GM18873 (cell line): ENCODE measurements at regions not wholly inside any gene's neighbourhood (a gene's known extent, or its start where the extent isn't known, plus 50 kb on each side); places are given as distances from the start of the nearest gene placed in this dataset.
"Not testable (repeated sequence)": the region's sequence is repeated elsewhere in the genome, so short reads cannot be mapped to it uniquely, and the experiment has no call there.

Experiments
- ATAC-seq: cut with Tn5 transposase; IDR thresholded peaks from one replicate; pipeline ENCODE4 v1.9.1; 2021; ENCODE audit warnings: mild to moderate bottlenecking, moderate library complexity, moderate number of reproducible peaks; ENCODE audit not compliant: unreplicated experiment, low FRiP score

DNA sequence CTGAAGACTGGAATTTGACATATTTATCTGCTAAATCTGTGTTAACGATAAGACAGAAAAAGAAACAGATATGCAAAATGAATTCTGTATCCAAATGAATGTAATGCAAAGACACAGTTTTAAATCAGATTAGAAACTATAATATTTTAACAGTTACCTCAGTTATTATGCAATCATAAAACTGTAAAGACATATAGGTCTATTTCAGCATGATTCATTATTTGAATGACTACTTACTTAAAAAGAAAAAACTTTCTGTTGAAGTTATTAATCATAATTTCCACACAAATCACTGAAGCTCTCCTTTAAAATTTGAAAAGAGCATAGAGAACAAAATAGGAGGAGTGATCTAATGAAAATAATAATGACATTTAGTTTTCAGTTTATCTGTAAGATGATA is 742.6 kb downstream of the FSCB start:
- ATAC-seq: no peak

DNA sequence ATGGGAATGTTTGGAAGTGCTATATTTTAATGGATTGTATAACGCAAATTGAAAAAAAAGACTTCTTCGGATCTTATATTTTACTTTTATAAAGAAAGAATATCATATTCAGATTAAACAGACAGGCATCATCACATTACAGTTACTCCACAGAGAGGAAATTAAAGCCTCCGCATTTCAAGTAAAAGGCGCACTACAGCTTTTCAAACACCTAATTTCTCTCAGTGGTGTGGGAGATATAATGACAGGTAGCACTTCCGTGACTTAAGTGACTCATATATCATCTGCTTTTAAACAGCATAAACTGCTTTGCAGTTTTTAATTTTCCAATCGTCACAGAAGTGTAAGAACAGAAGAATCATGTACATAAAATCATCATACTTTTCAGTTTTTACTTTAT is 751.4 kb downstream of the FSCB start:
- no peak for ATAC-seq

DNA sequence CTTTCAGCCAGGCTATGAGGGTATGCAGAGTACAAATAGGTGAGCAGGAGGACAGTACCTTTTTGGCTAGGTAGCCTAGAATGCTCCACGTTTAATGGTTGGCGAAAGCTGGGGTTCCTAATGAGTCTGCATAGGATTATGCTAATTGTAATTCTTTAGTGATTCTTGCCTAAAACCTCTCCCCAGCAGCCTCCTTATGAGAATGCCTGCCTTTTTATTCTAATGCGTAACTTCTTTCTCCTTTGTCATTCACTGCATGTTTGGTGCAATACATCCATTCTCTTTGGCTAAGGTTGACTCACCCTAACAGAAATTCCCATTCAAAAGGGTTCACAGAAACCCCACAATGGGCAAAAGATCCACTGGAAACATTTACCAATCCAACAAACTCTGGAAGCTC is 752.2 kb downstream of the FSCB start:
- ATAC-seq: no peak

DNA sequence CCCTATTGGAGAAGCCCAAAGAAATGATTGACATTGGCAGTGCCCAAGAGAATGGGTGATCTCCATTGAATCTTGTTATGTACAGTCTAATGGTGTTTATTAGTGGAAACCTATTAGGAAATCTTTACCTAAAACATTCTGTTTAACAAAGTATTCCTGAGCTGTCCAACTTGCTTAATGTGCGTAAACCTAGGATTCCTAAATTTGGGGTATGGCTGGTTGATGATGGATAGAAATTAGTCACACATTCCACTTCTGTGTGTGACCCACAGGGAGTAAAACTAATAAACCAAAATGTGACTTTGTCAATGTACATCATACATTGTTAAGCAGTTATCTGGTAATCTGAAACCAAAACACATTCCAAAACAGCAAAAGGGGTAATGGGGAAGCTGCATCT is 761.3 kb downstream of the FSCB start:
- no peak for ATAC-seq

DNA sequence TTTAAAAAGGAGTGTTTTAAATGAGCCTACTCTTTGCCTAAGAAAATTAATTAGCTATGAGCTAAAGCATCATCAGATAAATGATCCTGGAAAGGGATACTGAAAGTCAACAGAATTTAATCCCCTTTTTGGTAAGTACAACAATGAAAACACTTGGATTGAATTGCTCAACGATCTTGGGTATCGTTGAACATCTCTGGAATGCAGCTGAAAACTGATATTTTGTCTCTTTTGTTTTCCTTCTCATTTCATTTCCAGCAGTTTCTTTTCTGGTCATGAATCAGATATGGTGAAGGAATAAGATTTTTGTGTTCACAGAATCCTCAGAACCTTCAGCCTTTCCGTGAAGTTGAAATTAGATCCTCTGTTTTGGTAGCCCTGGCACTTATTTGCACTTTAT is 771.2 kb downstream of the FSCB start:
- no peak for ATAC-seq

DNA sequence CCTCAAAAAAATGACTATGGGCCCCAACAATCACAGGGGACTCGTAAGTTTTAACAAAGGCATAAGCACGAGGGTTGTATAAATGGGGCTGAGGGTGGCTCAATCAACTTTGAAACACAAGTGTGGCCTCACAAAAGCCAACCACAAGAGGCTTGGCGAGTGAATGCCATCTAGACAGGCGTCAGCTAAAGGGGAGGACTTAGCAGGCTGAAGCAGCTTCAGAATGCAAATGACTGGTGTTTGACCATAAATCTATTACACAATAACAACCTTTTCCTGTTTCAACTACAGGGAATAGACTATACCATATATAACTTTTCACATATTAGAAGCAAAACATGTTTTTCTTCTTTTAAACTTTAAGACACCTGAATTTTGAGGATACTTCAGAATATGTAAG is 777.9 kb downstream of the FSCB start:
- no peak for ATAC-seq

DNA sequence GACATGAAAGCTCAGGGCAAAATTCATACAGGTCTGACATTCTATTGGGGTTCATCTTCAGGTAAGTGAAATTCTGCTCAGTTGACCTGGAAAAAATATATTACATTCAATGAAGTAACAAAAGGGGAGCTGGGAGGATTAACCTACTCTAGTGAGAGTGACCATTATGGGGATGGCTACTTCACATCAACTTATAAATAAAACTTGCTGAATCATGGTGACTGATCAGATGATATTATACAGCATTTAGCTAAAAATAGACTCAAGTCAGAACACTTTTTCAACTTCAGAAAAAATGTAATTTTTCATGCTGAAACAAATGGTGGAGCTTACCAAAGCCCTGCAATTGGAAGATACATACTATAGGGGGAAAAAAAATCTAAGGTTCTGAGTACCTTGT is 800.2 kb downstream of the FSCB start:
- ATAC-seq: no peak

DNA sequence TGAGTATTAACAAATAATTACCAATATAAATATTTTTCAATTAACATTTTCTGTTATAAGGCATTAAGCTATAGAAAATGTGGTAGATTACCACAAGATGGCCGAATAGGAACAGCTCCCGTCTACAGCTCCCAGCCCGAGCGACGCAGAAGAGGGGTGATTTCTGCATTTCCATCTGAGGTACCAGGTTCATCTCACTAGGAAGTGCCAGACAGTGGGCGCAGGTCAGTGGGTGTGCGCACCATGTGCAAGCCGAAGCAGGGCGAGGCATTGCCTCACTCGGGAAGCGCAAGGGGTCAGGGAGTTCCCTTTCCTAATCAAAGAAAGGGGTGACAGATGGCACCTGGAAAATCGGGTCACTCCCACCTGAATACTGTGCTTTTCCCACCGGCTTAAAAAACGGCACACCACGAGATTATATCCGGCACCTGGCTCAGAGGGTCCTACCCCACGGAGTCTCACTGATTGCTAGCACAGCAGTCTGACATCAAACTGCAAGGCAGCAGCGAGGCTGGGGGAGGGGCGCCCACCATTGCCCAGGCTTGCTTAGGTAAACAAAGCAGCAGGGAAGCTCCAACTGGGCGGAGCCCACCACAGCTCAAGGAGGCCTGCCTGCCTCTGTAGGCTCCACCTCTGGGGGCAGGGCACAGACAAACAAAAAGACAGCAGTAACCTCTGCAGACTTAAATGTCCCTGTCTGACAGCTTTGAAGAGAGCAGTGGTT is 808.4 kb downstream of the FSCB start:
- ATAC-seq: not testable (repeated sequence)

DNA sequence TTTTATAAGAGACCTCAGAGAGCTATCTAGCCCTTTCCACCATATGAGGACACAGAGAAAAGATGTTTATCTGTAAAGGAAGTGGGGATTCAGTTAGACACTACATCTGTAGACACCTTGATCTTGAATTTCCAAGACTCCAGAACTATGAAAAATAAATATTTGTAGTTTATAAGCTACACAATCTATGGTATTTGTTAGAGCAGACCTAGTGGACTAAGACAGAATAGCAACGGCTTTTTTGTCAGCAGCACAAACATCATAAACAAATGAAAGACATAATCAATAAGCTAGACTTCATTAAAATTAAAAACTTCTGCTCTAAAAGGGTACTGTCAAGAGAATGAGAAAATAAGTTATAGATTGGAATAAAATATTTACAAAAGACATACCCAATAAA is 810.1 kb downstream of the FSCB start:
- ATAC-seq: no peak

DNA sequence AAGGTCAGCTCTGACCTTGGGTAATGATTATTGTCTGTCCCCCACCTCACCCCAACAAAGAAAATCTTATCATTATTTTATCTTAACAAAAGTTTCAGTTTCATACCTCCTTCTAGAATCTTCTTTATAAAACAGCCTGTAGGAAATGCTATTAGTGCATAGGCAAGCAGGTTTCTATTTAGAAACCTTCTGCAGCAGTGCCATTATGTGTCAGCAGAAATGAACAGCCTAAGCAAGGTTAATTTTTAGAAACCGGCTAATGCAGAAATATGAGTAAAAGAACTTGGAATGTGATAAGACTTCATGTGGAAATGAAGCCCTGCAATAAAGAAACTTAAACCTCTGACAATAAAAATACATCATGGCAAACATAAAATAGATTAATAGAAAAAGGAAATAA is 814.4 kb downstream of the FSCB start:
- ATAC-seq: no peak

DNA sequence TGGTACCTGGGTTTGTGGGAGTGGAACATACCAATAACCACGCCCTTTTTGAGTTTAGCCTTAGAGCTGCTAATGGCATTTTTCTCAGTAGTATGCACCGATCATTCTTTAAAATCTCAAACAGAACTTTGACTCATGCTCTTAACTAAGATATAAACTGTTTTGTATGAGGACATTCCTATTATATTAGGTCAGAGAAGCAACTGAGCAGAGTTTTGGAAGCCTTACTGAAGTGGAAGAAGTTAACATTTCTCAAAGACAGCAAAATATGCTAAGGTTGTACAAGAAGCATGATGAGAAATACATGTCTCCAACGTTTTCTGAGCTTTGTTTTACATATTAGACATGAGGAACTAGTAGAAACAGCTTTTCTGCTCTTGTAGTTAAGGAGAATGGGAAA is 819.2 kb downstream of the FSCB start:
- ATAC-seq: no peak

DNA sequence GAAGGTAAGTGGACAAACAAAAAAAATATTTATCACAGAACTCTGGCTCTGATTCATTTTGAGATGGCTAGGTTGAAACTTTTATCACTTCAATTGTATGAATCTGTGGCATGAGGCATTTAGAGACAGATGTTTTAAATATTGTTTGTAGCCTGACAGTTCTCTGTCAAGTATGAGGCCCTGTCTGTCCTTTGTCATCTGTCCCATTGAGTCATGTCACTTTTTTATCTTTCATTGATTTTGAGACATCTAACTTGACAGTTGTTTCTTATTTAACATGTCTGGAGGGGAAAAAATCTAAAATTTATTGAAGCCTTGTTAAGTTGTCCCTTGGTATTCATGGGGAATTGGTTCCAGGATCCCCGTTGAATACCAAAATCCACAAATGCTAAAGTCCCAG is 829.5 kb downstream of the FSCB start:
- no peak for ATAC-seq

DNA sequence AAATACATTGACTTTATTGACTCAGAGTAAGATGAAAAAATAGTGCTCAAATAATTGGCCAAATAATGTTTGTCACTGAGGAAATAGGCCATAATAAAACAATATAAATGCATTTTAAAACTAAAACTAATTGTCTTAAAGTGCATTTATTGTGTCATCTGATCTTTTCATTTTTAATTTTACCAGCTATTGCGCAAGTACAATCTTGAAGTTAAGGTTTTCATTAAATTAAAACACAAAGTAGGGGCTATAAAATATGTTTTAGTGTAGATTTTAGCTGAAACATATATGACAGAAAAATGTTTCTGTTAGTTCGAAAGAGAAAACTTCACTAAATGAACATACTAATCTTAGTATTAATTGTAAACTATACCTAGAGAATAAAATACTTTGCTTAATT is 832.8 kb downstream of the FSCB start:
- ATAC-seq: no peak

DNA sequence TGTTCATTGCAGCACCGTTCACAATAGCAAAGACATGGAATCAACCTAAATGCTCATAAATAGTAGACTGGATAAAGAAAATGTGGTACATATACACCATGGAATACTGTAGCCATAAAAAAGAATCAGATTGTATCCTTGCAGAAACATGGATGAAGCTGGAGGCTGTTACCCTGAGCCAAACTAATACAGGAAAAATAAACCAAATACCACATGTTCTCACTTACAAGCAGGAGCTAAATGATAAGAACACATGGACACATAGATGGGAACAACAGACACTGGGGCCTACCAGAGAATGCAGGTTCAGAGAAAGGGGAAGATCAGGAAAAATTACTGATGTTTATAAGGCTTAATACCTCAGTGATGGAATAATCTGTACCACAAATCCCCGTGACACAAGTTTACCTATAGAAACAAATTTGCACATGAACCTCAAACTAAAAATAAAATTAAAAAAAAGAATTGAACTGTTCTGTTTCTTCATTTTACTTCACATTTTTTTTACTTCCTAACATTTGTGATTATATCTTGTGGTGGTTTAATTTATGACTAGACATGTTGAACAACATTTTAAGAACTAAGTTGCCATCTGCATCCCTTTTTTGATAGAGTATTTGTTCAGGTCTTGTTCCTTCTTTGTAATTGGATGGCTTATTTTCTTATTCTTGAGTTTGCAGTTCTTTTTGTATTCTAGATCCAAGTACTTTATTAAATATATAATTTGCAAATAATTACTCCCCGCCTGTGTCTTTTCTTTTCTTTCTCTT is 835.2 kb downstream of the FSCB start:
- no peak for ATAC-seq

DNA sequence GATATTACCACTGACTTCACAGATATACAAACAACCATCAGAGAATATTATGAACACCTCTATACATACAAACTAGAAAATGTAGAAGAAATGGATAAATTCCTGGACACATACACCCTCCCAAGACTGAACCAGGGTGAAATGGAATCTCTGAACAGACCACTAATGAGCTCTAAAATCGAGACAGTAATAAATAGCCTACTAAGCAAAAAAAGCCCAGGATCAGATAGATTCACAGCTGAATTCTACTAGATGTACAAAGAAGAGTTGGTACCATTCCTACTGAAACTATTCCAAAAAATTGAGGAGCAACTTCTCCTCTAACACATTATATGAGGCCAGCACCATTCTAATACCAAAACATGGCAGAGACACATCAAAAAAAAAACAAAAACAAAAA is 837.7 kb downstream of the FSCB start:
- no peak for ATAC-seq

DNA sequence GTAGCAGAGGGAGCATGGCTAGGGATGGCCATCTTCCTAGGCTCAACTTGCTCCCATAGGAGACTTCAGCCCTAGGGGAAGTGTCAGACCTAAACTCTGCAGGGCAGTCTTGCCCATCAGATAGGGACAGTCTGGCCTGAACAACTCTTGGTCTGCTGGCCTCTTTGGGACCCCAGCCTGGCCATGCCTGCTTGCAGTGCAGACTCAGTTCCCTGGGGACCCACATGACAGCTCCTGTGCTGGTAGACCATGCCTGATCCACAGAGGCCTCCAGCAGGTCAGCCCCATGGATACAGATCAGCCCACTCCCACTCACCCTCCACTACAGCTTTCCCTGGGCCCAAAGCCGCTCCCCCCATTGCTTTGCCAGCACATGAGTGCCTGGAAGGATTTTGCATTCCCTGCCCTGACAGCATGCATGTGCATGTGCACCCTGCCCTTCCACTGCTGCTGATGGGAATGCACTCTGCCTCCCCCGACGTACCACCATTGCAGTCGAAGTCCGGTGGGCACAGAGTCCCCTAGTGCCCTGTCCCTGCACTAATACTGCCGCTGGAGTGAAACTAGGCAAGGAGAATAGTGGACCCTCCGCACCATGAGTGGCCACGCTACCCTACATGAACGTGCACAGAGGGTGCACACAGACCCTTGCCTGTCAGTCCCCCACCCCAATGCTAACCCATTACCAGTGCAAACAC is 841.4 kb downstream of the FSCB start:
- ATAC-seq: no peak

DNA sequence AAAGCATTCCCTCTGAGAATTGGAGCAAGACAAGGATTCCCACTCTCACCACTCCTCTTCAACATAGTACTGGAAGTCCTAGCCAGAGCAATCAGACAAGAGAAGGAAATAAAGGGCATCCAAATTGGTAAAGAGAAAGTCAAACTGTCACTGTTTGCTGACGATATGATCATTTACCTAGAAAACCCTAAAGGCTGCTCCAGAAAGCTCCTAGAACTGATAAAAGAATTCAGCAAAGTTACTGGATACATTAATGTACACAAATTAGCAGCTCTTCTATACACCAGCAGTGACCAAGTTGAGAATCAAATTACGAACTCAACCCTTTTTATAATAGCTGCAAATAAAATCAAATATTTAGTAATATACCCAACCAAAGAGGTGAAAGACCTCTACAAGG is 851.9 kb downstream of the FSCB start:
- ATAC-seq: not testable (repeated sequence)

DNA sequence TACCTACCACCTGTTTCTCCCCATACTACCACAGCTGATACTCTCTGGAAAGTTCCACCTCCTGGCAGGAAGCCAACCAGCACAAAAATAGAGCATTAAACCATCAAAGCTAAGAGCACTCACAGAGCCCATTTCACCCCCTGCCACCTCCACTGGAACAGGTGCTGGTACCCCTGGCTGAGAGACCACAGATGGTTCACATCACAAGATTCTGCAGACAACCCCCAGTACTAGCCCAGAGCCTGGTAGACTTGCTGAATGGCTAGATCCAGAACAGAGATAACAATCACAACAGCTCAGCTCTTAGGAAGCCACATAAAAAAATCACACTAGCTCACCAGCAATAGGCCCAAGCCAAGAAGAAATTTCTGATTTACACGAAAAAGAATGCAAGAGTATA is 855.2 kb downstream of the FSCB start:
- no peak for ATAC-seq

DNA sequence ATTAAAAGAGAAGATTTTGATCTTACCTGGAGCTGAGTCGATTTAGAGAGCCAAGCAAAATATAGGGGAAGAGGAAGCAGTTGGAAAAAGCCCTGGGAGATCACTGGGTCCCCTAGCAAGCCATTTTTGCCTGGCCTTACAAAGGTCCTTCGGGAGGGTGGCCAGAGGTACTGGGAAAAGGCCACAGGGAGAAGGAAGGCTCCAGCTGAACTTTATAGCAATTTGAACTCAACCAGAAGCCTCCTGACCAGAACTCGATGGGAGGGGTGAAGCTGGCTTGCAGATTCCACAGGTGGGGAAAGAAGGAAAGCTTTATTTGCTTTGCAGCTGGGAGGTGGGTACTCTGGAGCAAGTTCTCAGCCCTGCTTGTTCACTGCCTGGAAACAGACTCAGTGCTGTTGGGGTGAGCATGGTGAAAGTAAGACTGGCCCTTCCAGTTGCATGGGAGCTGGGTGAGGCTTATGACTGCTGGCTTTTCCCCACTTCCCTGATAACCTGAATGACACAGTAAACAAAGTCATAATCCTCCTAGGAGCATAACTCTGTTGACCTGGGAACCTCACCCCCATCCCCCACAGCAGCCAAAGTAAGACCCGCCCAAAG is 855.8 kb downstream of the FSCB start:
- ATAC-seq: no peak

DNA sequence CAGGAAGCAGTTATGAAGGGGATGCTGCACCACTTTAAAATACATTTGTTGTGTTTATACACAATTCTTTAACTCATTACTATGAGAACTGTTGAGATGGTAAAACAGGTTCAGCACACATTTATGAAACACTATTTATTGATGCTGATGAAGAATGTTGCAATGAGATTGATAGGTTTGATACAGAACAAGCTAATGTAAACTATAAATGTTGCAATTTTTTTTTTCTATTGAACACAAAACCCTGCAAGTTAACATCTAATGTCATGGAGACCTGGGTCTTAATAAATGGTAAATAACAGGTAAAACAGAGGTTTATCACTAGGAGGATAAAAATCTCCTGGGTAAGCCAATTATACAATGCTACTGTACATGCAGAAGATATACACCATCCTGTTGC is 857.6 kb downstream of the FSCB start:
- ATAC-seq: no peak

DNA sequence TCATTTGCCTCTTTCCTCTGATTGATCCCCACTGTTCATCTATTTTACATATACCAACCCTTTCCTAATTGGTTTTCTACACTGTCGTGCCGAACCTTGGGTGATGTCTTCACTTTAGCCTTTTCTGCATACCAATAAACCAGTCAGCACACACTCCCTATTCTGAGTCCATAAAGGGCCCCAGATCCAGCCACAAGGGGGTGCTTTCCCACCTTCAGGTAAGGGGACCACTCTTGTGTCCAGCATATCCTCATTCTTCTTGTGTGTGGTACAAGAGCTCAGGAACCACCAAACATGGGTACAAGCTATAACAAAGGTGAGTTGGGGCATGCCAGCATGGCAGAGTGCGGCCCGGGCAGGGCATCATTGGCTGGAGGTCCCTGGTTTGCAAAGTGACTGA is 859.8 kb downstream of the FSCB start:
- no peak for ATAC-seq
